SK-N-SH treated with all-trans-retinoic acid at 6 μM for 48 hours (cell line): ENCODE measurements at regions not wholly inside any gene's neighbourhood (a gene's known extent, or its start where the extent isn't known, plus 50 kb on each side); places are given as distances from the start of the nearest gene placed in this dataset.

Experiments used
- ARNTL ChIP-seq: fragments of 450-650 bp; formaldehyde crosslinking; IDR thresholded peaks from 2 replicates; pipeline ENCODE4 v1.5.0; 2020; ENCODE audit warnings: low read depth, mild to moderate bottlenecking, moderate library complexity, borderline replicate concordance
- BACH2 ChIP-seq: fragments of 250-450 bp; sonication (Bioruptor Pico); IDR thresholded peaks from 2 replicates; pipeline ENCODE4 v1.9.0; 2021; ENCODE audit warnings: mild to moderate bottlenecking, borderline replicate concordance
- ESRRG ChIP-seq: fragments of 250-450 bp; sonication (Bioruptor Pico); IDR thresholded peaks from 2 replicates; pipeline ENCODE4 v1.6.1; 2021; ENCODE audit warnings: mild to moderate bottlenecking
- TOX ChIP-seq: fragments of 250-450 bp; sonication (Bioruptor Pico); IDR thresholded peaks from 2 replicates; pipeline ENCODE4 v1.8.0; 2021; ENCODE audit warnings: mild to moderate bottlenecking, moderate library complexity, borderline replicate concordance
- ZC3H10 ChIP-seq: fragments of 250-450 bp; sonication (Bioruptor Pico); IDR thresholded peaks from 2 replicates; pipeline ENCODE4 v1.5.1; 2021; ENCODE audit warnings: mild to moderate bottlenecking, moderate library complexity
- ZFP30 ChIP-seq: fragments of 450-650 bp; formaldehyde crosslinking; IDR thresholded peaks from 2 replicates; pipeline ENCODE4 v1.5.0; 2022; ENCODE audit warnings: mild to moderate bottlenecking, moderate library complexity
- ZNF565 ChIP-seq: fragments of 450-650 bp; formaldehyde crosslinking; conservative IDR thresholded peaks from 2 replicates; pipeline ENCODE4 v1.5.0; 2020; ENCODE audit warnings: low read depth, mild to moderate bottlenecking, moderate library complexity
- TF ChIP-seq, protein P1 (sequence below): fragments of 250-450 bp; sonication (Bioruptor Pico); IDR thresholded peaks from 2 replicates; pipeline ENCODE4 v1.5.0; 2020; ENCODE audit warnings: mild to moderate bottlenecking, moderate library complexity
- TF ChIP-seq, protein P2 (sequence below): fragments of 250-450 bp; sonication (Bioruptor Pico); IDR thresholded peaks from 2 replicates; pipeline ENCODE4 v1.8.0; 2020; ENCODE audit warnings: mild to moderate bottlenecking, moderate library complexity, borderline replicate concordance

DNA sequence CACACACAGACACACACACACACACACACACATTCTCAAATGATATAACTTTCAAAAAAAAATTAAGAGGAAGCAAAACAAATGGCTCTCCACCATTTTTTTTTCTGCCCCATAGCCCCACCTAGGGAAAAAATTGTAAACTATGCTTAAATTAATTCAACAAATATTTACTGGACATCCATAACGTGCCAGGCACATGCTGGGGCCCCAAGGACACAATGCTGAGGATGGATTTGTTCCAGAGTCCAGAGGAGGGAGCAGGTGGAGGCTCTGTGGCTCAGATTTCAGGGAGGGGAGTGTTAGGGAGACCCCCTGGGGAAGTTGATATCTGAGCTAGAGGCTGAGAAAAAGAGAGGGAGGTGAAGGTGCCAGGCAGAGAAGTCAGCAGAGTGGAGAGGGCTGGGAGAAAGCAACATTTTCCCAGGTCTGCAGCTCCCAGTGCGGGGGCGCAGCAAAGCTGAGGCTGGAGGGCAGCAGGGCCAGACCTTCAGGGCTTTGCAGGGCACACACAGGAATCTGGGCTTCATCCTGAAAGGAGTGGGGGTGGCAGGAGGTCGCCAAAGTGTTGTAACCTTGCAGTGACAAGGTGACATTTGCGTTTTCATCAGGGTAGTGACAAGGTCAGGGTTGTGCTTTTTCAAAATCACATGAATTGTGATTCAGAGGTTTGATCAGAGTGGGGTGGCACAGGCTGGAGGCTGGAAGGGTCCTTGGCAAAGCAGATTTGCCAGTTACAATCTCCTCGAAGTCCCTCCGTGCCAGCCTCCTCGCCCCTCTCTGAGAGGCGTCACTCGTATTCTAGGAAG is 261.6 kb downstream of the WDR11 start:
- TF ChIP-seq ARNTL (CRISPR knock-in tag) (no peak), ESRRG (CRISPR knock-in tag) (no peak), ZNF565 (CRISPR knock-in tag) (no peak), ZC3H10 (CRISPR knock-in tag) (no peak), TOX (CRISPR knock-in tag) (no peak), ZFP30 (CRISPR knock-in tag) (no peak), BACH2 (CRISPR knock-in tag) (no peak)
- TF ChIP-seq, protein P1, sequence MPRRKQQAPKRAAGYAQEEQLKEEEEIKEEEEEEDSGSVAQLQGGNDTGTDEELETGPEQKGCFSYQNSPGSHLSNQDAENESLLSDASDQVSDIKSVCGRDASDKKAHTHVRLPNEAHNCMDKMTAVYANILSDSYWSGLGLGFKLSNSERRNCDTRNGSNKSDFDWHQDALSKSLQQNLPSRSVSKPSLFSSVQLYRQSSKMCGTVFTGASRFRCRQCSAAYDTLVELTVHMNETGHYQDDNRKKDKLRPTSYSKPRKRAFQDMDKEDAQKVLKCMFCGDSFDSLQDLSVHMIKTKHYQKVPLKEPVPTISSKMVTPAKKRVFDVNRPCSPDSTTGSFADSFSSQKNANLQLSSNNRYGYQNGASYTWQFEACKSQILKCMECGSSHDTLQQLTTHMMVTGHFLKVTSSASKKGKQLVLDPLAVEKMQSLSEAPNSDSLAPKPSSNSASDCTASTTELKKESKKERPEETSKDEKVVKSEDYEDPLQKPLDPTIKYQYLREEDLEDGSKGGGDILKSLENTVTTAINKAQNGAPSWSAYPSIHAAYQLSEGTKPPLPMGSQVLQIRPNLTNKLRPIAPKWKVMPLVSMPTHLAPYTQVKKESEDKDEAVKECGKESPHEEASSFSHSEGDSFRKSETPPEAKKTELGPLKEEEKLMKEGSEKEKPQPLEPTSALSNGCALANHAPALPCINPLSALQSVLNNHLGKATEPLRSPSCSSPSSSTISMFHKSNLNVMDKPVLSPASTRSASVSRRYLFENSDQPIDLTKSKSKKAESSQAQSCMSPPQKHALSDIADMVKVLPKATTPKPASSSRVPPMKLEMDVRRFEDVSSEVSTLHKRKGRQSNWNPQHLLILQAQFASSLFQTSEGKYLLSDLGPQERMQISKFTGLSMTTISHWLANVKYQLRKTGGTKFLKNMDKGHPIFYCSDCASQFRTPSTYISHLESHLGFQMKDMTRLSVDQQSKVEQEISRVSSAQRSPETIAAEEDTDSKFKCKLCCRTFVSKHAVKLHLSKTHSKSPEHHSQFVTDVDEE (CRISPR knock-in tag) = no peak
- TF ChIP-seq, protein P2, sequence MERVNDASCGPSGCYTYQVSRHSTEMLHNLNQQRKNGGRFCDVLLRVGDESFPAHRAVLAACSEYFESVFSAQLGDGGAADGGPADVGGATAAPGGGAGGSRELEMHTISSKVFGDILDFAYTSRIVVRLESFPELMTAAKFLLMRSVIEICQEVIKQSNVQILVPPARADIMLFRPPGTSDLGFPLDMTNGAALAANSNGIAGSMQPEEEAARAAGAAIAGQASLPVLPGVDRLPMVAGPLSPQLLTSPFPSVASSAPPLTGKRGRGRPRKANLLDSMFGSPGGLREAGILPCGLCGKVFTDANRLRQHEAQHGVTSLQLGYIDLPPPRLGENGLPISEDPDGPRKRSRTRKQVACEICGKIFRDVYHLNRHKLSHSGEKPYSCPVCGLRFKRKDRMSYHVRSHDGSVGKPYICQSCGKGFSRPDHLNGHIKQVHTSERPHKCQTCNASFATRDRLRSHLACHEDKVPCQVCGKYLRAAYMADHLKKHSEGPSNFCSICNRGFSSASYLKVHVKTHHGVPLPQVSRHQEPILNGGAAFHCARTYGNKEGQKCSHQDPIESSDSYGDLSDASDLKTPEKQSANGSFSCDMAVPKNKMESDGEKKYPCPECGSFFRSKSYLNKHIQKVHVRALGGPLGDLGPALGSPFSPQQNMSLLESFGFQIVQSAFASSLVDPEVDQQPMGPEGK (CRISPR knock-in tag) = no peak
